Tibial nerve (tissue), 3 donors: ENCODE measurements at regions not wholly inside any gene's neighbourhood (a gene's known extent, or its start where the extent isn't known, plus 50 kb on each side); places are given as distances from the start of the nearest gene placed in this dataset.

Source experiments
- CTCF ChIP-seq, 5 experiments: fragments of 200-600 bp in 3 of 5; fragments of 450-650 bp in 2 of 5; sonication (generic) in 3 of 5; IDR thresholded peaks; one replicate each; pipeline ENCODE4 v1.5.1; 2016 to 2019; ENCODE audit warnings: antibody characterized with exemption in 5 of 5, mild to moderate bottlenecking in 3 of 5, moderate library complexity in 2 of 5
- POLR2A ChIP-seq, 2 donors: fragments of 450-650 bp; IDR thresholded peaks; one replicate each; pipeline ENCODE4 v1.6.1; 2017; ENCODE audit warnings: antibody characterized with exemption in 2 of 2, mild to moderate bottlenecking in 2 of 2, moderate library complexity in 2 of 2

GRCh38 chr18:75829091-75829490 lies 401.6 kb upstream of the SMIM21 start:
- no peak for TF ChIP-seq CTCF (IDR thresholded peaks at IDR 0.05)
- TF ChIP-seq POLR2A (IDR thresholded peaks at IDR 0.05): no peak
